ENCODE measurements at regions not wholly inside any gene's neighbourhood (a gene's known extent, or its start where the extent isn't known, plus 50 kb on each side); places are given as distances from the start of the nearest gene placed in this dataset.

GRCh38 chr15:87758794-87759418 is 497.6 kb downstream of the NTRK3 start:
- ChIA-PET POLR2A (no interaction called here), CTCF (no interaction called here)
- H3K4me3 ChIP-seq (ENCODE audit: low read depth, low read length), result no peak overlapping the region
- no peak for TF ChIP-seq CTCF (IDR thresholded peaks at IDR 0.05; ENCODE audit: insufficient read depth, low read depth, low read length)
- no peaks in the 10 kb centered on the region for H3K36me3 ChIP-seq (ENCODE audit: control insufficient read depth, insufficient read depth, low read length)
- no peaks in the 10 kb centered on the region for H3K27me3 ChIP-seq (ENCODE audit: control insufficient read depth, insufficient read depth, low read length)
- DNase-seq (ENCODE audit: low read depth), result no peak

- CTCF ChIA-PET, result interaction anchor here (0.6 to 0.9 kb wide), 2 partner anchors 84 to 115 kb away, joined by 3 to 4 read pairs; no protein-coding TSS in a partner anchor
- no peak for TF ChIP-seq CTCF (IDR thresholded peaks at IDR 0.05; ENCODE audit: insufficient read depth, low read depth, low read length)
- H3K27me3 ChIP-seq (ENCODE audit: control insufficient read depth, insufficient read depth, low read length), result no peaks in the 10 kb centered on the region
- POLR2A ChIA-PET, result no interaction called here
- H3K4me3 ChIP-seq (ENCODE audit: low read depth, low read length), result no peak overlapping the region
- DNase-seq (ENCODE audit: low read depth), result no peak
- no peaks in the 10 kb centered on the region for H3K36me3 ChIP-seq (ENCODE audit: control insufficient read depth, insufficient read depth, low read length)
Measured at GRCh38 chr15:87757084-87757483, 499.5 kb downstream of the NTRK3 start.

GRCh38 chr15:87756072-87756471 is 500.5 kb downstream of the NTRK3 start:
- ChIA-PET POLR2A (no interaction called here), CTCF (interaction anchor here (0.9 kb wide), 1 partner anchor 83 kb away, joined by 4 read pairs; no protein-coding TSS in a partner anchor)
- DNase-seq (ENCODE audit: low read depth), result no peak
- Histone ChIP-seq H3K4me3 (ENCODE audit: low read depth, low read length) (no peak overlapping the region), H3K27me3 (ENCODE audit: control insufficient read depth, insufficient read depth, low read length) (no peaks in the 10 kb centered on the region), H3K36me3 (ENCODE audit: control insufficient read depth, insufficient read depth, low read length) (no peaks in the 10 kb centered on the region)
- no peak for TF ChIP-seq CTCF (IDR thresholded peaks at IDR 0.05; ENCODE audit: insufficient read depth, low read depth, low read length)

GRCh38 chr15:87755226-87755625 is 501.3 kb downstream of the NTRK3 start:
- Histone ChIP-seq H3K4me3 (ENCODE audit: low read depth, low read length) (no peak overlapping the region), H3K27me3 (ENCODE audit: control insufficient read depth, insufficient read depth, low read length) (no peaks in the 10 kb centered on the region), H3K36me3 (ENCODE audit: control insufficient read depth, insufficient read depth, low read length) (no peaks in the 10 kb centered on the region)
- POLR2A ChIA-PET, result no interaction called here
- DNase-seq (ENCODE audit: low read depth), result no peak
- TF ChIP-seq CTCF (IDR thresholded peaks at IDR 0.05; ENCODE audit: insufficient read depth, low read depth, low read length), result no peak
- CTCF ChIA-PET, result no interaction called here

- ChIA-PET POLR2A (interaction anchor here (0.7 kb wide), 1 partner anchor 22 kb away, joined by 3 read pairs; no protein-coding TSS in a partner anchor), CTCF (interaction anchor here (0.8 to 1.4 kb wide), 2 partner anchors 12 to 1547 kb away, joined by 3 read pairs; no protein-coding TSS in a partner anchor)
- no peaks in the 10 kb centered on the region for H3K36me3 ChIP-seq (ENCODE audit: control insufficient read depth, insufficient read depth, low read length)
- no peaks in the 10 kb centered on the region for H3K27me3 ChIP-seq (ENCODE audit: control insufficient read depth, insufficient read depth, low read length)
- H3K4me3 ChIP-seq (ENCODE audit: low read depth, low read length), result no peak overlapping the region
- TF ChIP-seq CTCF (IDR thresholded peaks at IDR 0.05; ENCODE audit: insufficient read depth, low read depth, low read length), result no peak
- no peak for DNase-seq (ENCODE audit: low read depth)
Measured at GRCh38 chr15:87753539-87753938, 503.0 kb downstream of the NTRK3 start.

Measured in BJ (cell line).